Choroid plexus epithelial cell (primary cell): ENCODE measurements at regions not wholly inside any gene's neighbourhood (a gene's known extent, or its start where the extent isn't known, plus 50 kb on each side); places are given as distances from the start of the nearest gene placed in this dataset.

Source experiments
- DNase-seq: peaks from one replicate; pipeline ENCODE4 v3.0.0-alpha.2; 2010; ENCODE audit warnings: low read depth
- H3K4me3 ChIP-seq: 2 replicates; pipeline ENCODE4 v1.5.1; 2011; ENCODE audit warnings: low read depth, mild to moderate bottlenecking, control low read depth, low read length, moderate library complexity
- TF ChIP-seq, protein P1 (sequence below): conservative IDR thresholded peaks from 2 replicates; pipeline ENCODE4 v1.5.1; 2011; ENCODE audit warnings: low read depth, mild to moderate bottlenecking, control low read depth, inconsistent platforms, low read length, moderate library complexity

DNA sequence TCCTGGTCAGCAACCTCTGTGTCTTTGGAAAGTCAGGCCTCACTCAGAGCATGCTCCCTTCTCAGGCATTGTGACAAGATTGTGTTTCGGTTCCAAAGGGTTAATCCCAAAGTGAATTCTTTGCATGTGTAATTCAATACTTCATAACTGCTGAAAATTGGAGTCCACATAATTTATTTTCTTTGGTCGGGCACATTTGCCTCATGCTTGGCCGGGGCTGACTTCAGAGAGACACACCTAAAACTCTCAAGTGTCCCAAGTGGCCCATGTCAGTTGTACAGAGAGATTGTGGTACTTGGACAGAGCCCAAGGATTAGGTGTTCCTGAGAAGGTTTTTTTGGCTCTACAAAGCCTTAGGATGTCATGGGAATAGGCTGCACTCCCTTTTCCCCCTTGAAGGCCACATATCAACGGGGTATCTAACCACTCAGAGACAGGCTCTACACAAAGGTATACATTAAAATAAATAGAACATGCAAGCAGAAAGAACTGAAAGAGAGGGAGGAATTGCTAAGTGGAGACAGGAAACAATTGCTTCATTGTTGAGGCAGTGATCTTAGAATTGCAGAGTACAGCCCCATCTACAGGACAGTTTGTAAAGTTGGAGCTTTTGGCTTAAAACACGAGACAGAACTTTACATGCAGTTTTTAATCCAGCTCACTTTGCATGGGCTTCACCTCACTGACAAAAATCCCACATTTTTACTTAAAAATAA, 1232.3 kb upstream of the ZEB2 start:
- no peak overlapping the region for H3K4me3 ChIP-seq
- DNase-seq, result peak; percentile 97
- TF ChIP-seq, protein P1, sequence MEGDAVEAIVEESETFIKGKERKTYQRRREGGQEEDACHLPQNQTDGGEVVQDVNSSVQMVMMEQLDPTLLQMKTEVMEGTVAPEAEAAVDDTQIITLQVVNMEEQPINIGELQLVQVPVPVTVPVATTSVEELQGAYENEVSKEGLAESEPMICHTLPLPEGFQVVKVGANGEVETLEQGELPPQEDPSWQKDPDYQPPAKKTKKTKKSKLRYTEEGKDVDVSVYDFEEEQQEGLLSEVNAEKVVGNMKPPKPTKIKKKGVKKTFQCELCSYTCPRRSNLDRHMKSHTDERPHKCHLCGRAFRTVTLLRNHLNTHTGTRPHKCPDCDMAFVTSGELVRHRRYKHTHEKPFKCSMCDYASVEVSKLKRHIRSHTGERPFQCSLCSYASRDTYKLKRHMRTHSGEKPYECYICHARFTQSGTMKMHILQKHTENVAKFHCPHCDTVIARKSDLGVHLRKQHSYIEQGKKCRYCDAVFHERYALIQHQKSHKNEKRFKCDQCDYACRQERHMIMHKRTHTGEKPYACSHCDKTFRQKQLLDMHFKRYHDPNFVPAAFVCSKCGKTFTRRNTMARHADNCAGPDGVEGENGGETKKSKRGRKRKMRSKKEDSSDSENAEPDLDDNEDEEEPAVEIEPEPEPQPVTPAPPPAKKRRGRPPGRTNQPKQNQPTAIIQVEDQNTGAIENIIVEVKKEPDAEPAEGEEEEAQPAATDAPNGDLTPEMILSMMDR, result peak; percentile 80

DNA sequence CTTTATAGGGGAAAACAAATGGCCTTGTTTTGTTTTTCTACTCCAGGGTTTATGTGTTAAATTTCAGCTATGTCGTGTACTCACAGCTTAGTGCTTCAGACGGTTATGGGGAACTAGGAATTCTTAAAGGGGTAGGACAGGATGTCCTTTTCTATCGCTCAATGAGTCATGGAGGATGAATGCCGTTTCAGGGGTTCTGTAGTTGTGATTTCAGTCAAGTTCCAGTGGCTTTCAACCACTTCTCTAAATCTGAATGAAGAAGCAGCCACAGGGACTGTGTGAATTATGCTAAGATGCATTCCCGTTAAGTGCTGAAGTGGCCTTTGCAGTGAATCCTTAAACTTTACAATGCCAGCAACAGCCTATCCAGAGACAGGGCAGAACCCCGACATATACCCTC, 1231.7 kb upstream of the ZEB2 start:
- DNase-seq, result peak; percentile 79
- TF ChIP-seq, protein P1, result no peak

DNA sequence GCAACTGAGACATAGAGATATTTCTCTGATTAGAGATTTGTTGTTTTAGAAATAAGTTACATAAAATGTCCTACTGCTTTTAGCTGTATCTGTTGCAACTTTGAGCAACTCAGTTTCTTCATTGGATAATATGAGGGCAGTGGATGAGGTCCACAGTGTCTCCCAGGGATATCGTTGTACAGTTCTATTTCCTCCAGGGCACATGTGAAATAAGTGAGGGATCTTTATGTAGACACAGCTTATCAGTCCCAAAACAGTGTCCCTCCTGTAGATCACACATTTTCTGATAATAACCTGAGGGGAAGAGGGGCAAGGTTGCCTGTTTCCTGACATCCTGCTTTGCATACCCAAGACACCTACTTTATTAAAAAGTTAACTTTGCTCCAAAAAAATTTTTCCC, 1231.2 kb upstream of the ZEB2 start:
- DNase-seq, result peak; percentile 49
- no peak overlapping the region for H3K4me3 ChIP-seq
- TF ChIP-seq, protein P1, result no peak

More for the DNA sequence above, 1231.7 kb upstream of the ZEB2 start:
- H3K4me3 ChIP-seq, result no peak overlapping the region

DNA sequence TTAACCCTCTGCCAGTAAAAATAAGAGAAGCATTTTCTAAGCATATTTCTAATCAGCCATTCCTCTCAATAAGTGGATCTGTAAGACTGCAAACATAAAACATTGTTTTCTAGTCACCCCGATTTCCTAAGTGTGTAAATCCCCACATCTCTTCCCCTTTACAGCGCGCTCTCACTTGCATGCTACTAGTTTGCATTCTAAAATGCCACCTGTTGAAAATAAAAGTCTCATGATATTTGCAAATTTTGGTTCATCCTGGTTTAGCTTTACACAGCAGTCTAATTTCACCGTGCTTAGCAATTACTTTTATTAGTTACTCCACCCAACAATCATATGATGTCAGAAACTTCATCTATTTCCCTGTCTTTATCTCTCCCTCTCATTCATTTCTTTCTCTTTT, 1230.7 kb upstream of the ZEB2 start:
- DNase-seq, result no peak
- H3K4me3 ChIP-seq, result no peak overlapping the region
- TF ChIP-seq, protein P1, result no peak

DNA sequence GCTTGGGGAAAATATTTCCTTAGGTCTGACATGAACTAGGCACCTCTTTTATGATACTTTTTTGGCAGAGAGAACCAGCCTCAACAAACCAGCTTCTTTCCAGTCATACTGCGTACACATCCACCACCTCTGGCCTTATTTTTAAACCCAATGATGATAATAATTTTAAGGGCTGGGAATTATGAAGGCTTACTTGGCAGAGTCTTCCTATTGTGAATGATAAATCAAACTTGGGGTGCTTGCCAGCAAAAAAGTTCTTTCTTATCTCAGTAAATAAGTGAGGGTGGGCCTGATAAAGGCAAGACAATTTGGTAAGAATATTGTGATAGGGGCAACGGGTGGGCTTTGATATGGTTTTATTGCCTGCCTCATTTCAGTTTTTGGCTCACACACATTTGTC, 1230.2 kb upstream of the ZEB2 start:
- TF ChIP-seq, protein P1, result no peak
- H3K4me3 ChIP-seq, result no peak overlapping the region
- DNase-seq, result no peak

DNA sequence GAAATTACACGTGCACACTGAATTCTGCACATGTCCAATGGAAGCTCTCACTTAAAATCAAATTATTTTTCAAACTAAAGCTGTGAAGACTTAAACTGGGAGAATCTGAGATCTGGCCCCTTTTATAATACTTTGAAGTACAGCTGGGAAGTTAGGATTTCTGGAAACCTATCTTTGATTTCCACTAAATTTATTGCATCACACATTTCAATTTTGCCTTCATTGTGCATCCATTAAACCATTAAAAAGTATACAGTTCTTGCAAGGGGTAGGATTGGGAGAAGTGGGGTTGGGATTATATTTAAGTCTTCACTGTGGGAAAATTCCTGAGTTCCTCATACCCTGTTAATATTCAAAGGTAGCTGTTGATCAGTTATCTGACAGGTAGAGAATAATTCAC, 1229.6 kb upstream of the ZEB2 start:
- TF ChIP-seq, protein P1, result no peak
- no peak overlapping the region for H3K4me3 ChIP-seq
- DNase-seq, result no peak

DNA sequence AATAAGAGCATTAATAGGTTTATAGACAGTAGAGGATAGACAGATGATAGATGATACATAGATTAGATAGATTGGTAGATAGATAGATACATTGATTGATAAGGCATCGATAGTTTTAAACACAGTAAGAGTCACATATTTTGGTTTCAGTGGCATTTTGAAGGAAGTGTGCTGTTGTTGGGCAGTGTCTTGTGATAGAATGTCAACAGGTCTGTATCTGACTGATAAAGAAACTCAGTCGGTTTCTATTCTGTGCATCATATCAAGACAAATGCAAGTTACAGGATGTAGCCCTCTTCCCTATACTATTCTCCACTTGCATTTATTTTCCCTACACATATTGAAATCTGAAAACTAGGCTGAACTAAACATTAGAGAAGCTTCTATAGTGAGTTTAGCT, 1229.0 kb upstream of the ZEB2 start:
- TF ChIP-seq, protein P1, result no peak
- H3K4me3 ChIP-seq, result no peak overlapping the region
- no peak for DNase-seq
